ENCODE measurements at regions not wholly inside any gene's neighbourhood (a gene's known extent, or its start where the extent isn't known, plus 50 kb on each side); places are given as distances from the start of the nearest gene placed in this dataset.

DNA sequence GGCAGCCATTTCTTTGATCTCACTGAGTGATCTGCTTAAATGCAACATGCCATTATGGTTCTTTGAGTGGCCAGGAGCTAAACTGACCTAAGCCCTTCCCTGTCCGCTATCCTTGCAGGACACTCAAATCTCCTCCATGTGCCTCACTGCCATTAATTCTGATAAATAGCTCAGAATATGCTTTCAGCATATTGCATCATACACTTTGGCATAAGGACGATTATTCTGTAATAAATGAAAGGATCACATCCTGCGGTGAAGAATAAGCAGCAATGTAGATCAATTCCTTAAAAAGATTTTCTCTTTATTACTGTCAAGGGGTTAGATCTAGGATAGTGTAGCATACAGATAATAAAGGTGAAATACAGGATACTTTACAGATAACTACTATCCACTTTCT is 231.8 kb upstream of the CTBP2 start:
- DNase-seq: no peak

DNA sequence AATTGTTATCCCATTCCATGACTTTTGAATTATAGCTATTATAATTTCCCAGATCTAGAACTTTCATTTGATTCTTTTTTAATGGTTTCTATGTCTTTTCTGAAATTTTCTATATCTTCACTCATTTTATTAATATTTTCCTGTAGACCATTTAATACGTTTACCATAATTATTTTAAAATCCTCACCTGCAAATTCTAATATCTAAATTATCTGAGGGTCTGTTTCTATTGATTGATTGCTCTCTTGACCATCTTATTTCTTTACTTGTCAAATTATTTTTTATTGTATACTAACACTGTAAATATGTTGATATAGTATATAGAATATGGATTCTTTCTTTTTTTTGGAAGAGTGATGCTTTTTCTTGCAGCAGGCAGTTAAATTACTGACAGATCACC is 229.3 kb upstream of the CTBP2 start:
- DNase-seq: no peak

DNA sequence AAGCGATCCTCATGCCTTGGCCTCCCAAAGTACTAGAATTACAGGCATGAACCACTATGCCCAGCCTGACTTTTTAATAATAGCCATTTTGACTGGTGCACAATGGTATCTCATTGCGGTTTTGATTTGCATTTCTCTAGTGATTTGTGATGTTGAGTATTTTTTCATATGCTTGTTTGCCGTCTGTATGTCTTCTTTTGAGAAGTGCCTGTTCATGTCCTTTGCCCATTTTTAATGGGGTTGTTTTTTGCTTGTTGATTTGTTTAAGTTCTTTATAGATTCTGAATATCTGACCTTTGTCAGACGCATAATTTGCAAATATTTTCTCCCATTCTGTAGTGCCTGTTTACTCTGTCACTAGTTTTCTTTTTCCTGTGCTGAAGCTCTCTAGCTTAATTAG is 219.2 kb upstream of the CTBP2 start:
- no peak for DNase-seq

DNA sequence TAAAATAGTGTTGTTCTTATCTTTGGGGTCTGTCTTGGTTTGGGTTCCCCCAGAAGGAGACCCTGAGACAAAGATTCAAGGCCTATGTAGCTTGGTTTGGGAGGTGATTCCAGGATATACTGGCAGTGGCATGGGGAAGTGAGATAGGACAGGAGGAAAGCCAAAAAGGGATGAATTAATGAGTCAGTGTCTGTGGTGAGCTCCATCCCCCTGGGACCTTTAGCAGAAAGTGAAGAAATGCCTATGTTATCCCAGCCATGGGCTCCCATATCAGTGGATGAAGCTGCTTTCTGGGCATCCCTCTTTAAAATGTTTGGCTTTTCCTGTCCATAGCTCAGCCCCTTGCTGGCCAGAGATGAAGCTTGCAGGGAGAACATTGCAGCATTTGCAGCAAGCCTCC is 217.0 kb upstream of the CTBP2 start:
- DNase-seq: no peak

DNA sequence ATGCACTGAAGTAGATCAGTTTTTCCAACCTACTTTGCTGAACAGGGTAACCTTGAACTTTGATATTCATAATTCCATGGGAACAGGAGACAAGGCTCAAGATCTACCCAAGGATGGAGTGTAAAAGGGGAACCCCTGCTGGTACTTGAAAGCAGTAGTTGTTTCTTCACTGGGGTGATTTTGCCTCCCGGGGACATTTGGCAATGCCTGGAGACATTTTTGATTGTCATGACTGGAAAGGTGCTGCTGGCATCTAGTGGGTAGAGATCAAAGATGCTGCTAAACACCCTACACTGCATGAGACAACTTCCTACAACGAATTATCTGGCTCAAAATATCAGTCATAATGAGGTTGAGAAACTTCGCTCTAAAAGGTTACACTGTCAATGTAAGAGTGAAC is 214.8 kb upstream of the CTBP2 start:
- no peak for DNase-seq

DNA sequence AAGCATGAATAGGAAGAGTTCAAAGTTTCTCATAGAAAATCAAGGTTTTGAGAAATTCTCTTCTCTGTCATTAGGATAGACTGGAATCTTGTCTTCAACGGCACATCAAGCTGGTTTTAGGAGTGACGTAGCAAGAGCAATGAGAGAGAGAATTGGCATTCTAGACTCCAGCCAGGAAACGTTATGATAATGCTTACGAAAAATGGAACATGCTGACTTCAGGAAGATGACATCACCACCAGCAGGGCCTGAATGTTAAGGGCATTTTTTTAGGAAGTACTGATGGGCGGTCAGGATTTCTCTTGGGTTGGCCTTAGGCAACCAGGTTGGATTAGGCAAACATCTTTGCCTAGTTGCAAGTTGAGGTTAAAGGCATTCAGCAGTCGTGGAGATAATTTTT is 213.2 kb upstream of the CTBP2 start:
- no peak for DNase-seq

DNA sequence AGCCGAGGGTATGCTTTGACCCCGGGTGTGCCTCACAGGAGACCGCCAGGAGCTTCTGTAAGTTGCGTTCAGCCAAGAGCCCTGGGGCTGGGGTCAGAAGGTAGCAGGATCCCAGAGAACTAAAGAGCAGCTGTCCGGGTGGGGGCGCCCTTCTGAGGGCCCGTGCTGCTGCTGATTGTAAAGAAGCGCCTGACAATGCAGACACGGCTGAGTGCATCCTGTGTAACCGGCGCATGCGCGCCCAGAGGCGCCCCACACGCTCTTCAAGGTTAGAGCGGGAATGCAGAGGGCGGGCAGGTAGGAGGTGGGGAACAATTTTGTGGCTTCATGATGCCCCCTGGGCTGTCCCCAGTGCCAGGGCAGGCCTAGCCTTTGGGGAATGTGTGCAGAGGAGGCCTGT is 210.2 kb upstream of the CTBP2 start:
- DNase-seq: no peak

DNA sequence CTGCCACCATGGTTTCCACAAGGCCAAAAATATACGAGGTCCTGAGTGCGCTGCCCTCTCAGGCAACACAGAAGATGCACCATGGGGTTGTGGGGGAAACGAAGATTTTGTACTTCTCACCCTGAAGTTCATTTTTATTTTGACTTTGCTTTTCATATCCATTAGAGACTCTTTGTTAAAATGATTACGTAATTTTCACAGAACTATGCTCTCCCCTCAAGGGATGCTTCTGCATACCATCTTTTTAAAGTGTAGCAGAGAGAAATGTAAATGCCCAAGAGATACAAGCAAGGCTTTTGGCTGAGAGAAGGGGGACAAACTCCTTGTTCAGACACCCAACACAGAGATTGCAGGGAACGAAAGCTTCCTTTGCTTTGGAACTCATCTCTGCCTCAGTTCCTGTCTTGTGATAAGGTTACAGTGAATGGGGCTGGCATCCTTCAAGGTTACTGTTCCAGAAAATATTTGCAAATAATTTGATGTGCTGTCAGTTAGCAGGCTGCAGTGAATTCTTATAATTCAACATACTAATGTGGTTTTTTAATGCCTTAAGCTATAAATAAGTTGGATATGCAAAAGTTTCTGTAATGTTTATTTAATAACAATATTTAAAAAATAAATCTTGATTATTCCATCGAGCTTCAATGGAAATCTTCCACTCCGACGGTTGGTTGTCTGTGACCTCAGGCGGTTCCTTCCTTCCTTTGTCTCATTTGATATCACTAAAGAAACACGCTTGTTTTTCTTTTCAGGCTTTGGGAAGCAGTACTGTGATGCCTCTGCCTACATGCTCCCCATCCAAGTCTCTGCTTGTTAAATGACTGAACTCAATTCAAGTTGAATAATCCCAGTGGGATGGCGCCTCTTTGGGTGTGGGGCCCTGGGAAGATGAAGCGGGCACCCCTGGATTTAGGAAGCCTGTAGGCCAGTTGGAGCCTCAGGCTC is 209.3 kb upstream of the CTBP2 start:
- DNase-seq: no peak

DNA sequence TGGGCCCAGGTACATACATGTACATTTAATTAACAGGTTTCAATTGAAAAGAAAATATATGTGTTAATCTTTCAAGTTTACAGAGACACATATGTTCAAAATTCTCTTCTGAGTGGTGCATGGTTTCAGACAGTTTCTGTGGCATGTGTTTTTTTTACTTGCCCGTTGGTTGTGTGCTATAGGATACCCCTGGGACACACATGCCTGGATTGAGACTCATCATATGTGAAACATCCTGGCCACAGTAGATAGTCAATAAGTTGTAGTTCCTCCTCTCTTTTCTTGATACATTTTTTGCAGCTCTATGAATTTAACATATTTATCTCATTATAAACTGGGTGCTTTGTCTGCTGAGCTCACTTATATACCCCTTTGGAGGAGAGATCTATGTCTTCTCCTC is 207.8 kb upstream of the CTBP2 start:
- DNase-seq: no peak

DNA sequence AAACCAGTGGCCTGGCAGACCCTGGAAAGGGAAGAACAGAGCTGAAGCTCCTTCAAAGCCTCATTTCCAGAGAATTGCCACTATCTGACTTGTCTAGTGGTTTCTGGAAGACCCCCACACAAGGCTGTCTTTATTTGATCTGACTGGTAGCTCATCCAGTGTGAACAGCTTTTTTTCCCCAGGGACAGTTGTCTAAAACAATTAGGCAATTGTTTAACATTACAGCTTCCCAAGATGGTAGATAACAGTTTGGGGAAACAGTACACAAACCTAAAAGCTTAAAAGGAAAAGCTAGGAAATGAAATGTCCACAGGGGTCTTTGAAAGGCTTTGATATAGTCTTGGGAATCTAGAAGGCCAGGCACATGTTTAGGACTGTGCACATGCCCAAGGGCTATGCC is 203.4 kb upstream of the CTBP2 start:
- no peak for DNase-seq

DNA sequence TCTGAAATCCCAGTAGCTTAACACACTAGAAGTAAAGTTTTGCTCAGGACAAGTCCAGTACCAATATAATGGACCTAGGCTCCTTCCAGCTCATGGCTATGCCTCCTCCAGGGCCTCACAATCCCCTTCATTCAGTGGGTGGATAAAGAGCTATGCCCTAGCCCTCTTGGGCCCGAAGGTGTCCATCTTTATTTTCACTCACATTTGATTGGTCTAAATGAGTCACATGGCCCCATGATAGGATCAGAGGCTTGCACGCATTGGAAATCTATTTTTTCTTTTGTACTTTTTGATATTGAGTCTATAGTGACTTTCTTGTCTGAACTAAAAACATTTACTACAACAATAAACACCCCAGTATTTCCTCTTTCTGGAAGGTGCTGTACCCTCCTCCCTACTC is 202.6 kb upstream of the CTBP2 start:
- DNase-seq: no peak

DNA sequence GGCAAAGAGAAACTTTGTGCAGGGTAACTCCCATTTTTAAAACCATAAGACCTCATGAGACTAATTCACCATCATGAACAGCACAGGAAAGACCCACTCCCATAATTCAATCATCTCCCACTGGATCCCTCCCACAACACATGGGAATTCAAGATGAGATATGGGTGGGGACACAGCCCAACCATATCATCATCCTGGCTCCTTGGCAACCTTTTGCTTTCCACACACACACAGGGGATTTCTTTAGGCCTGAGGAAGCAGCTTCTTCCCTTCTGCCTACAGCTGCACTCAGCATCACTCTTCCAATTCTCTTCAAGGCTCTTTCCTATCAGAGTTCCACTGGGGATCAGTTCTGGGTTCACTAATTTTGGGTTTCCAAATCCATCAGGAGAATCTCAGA is 199.0 kb upstream of the CTBP2 start:
- DNase-seq: no peak

DNA sequence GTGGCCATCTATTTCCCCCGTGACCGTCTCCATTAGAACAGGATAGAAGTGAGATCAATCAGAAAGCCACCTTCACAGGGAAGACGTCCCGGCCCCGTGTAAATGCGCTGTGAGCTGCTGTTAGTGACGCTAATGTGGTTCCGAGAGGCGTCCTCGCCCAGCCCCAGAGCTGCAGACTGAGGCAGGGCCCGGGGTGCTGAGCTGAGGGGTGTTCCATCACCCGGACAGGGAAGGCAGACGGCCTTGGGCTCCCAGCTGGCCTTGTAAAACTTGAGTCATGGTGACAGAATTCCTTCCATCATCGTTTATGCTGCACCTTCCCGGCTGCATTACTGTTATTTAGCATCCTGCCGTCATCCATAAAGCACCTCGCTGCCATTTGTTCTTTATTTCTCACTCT is 195.3 kb upstream of the CTBP2 start:
- DNase-seq: no peak

DNA sequence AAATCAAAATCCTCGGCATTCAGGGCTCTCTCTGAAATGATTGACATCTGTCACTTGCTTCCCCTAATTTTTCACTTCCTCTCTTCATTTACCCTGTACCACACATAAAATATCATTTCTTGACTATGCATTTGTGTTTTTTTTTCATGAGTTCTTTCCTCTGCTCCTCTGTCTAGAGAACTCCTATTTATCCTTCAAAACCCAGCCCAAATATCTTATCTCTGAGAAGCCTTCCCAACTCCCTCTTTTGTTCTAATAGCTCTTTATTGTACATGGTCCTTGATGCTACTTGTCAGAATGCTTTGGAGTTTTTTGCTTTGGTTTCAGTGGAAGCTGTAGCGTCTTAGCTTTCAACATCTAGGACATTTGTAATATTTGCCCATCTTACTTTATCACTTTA is 190.2 kb upstream of the CTBP2 start:
- no peak for DNase-seq

DNA sequence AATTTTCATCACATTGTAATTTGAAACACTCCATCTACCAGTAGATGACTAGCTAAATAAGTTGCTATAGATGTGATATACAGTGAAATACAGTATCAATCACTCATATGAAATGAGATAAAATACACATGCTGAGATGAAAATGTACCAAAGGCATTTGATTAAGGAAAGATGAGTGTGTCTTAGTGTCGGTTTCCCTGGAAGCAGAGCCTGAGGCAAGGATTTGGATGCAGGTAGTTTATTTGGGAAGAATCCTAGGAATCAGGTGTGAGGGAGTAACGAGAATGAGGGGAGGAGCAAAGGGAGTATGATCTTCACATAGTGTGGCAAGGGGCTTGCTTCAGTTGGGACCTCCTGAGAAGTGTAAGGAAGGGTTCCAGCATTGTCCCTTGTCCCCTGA is 188.2 kb upstream of the CTBP2 start:
- DNase-seq: no peak

DNA sequence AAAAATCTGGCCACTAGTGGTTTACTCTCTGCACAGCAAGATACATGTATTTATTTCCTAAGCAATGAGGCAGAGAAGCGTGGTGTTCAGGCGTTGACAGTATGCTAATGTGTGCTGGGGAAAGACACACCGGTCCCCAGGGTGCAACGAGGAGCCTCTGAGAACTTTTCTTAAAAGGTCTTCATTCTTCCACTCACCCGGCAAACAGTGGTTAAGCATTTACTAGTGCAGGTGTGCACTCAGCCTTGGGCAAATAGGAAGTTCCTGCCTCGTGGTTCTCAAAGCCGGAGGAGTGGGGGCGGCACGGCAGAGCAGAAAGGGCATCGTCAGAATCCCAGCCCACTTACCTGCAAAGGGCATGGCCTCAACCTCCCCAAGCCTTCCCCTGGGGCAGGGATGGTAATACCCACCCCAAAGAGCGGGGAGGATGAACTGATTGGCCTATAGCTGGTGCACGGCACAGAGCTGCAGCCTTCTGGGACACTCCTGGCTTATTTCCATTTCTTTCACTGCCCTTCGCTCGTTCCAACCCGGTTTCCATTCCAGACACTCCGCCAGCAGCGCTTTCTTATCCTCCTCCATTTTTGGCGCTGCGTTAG is 184.3 kb upstream of the CTBP2 start:
- no peak for DNase-seq

DNA sequence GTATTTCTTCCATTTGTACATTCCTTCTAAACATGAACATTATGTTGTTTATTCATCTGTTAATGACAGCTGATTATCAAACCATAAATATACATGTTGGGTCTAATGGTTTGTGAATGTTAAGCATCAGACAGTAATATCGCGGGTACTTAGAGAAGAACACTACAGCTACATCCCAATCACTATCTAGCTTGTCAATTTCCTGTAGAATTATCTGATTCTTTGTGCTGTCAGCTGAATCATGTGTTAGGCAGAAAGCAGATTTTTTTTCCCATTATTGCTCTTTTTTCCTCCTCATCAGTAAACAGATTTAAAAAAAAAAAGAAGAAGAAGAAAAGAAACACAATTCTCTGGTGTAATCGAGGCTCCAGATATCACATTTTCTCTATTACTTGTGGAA is 183.6 kb upstream of the CTBP2 start:
- no peak for DNase-seq

DNA sequence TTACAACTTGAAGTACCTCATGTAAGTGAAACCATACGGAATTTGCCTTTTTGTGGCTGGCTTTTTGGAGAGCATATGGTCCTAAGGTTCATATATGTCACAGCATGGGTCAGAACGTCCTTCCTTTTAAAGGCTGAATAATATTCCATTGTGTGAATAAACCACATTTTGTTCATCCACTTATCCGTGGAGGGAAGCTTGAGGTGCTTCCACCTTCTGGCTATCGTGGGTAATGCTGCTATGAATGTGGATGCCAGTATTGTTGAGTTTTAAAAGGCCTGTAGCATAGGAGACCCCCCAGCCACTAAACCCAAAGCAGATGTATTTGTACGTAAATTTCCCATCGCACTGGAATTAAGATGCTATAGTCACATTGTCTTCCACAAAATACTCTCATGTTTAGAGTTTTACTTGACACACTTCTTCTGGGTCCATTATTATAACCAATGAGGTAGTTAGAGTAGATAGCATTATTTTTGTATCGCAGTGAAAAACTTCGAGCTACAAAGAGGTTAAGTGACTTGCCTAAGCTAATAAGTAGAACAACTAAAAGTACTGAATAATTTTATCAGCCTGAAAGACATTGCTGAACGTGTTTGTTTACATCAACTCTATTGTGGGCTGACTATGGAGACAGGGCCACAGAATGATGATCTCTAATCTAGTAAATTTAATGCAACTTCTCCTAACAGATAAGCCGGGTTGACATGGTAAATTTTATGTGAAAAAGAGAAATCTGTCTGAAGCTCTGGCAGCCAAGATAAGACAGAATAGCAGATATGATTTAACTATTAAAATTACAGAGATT is 183.0 kb upstream of the CTBP2 start:
- DNase-seq: no peak

DNA sequence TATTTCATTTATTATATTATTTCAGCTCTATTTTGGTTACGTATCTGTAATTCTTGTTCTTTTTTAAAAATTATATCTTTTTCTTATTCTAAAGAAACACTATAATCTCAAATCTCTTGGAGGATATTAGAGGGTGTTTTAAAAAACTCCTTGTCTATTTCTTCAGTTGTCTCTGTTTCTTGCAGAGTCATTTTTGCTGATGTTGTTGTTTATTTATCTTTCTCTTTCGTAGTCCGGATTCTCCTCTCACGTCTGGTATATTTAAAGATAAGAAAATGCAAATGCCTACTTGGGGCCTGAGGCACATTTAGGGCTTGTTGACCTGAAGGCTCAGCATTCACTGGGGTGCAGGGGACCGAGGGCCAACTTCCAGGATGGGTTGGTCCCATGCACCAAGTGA is 181.2 kb upstream of the CTBP2 start:
- no peak for DNase-seq

DNA sequence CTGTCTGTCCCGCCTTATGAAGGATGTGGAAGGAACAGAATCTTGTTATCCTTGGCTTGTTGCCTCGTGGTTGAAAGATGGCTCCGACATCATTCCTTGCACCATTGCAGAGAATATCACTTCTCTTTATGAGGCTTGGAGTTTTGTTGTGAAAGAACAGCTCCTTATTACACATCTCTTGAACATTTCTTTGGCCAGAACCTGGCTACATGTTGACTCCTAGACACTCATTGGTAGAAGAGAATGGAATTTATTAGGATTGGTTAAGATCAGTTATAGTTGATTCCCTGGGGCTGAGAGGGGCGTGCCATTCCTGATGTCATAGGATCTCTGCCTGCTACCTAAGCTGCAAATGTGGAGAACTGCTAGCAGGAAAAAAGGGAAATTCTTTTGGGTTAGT is 180.5 kb upstream of the CTBP2 start:
- no peak for DNase-seq

DNA sequence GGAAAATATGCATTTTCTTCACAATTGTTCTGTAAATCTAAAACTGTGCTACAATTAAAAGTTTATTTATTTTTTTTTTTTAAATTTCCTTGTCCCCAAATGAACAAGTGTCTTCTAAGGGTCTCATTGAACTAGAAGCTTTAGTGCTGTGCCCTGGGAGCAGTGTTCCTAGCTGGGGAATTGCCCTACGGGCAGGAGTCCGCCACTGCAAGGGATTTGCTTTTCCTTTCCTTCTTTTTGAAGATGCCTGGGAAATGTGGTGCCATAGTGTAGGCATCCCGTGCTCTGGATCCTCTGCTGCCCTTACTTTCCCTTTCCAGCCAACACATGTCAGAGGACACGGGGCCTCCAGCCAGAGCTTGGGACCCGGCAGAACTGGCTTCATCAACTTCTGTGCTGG is 177.1 kb upstream of the CTBP2 start:
- DNase-seq: no peak

DNA sequence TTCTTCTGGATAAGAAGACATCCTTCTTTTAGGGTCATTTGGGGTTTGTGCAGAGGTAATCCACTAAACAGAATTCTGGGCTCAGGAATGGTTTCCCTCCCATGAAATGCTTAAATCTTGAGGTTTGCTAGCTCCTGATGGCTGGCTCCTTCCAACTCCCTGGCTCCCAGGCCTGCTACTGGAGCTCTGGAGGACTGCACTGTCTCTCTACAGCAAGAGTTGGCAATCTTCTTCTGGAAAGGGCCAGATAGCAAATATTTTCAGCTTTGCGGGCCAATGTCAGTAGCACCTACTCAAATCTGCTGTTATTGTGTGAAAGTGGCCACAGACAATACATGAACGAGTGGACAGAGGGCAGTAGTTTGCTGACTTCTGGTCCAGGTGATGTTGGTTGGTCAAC is 174.2 kb upstream of the CTBP2 start:
- DNase-seq: no peak

DNA sequence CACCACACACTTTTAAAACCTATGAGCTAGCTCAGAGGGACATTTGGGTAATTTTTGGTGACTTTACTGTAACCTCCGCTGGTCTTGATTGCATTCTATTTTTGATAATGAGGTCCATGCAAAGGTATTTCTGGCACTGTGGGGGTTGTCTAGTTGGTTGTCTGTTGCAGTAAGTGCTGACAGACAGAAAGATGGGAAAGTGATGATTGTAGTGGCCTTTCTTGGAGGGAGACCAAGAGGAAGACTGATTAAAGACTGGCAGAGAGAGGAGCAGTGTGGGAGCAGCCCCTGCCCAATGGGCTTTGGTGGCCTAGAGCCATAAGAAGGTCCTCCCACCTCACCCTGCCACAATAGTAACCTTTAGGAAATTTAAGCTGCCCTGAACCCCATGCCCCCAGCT is 173.4 kb upstream of the CTBP2 start:
- DNase-seq: no peak

DNA sequence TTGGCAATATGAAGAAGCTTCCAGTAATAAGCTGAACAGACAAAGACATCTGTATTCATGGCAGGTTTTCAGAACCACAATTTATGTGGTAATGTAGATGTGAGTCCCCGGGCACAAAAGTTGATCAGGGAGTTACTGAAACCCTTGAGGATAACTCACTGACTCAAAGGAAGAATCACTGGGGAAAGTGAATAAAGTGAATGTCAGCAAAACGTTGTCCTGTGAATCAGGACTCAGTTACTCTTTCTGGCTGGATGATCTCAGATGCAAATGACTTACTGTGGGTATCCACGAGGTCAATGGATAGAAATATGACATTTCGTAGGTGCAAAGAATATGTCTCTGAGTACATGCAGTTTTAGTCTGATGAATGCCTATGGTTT is 172.8 kb upstream of the CTBP2 start:
- DNase-seq: no peak

Data from CD4-positive, alpha-beta T cell treated with Interleukin-1 beta for 1 hour (primary cell).